ENCODE measurements at regions not wholly inside any gene's neighbourhood (a gene's known extent, or its start where the extent isn't known, plus 50 kb on each side); places are given as distances from the start of the nearest gene placed in this dataset.
A peak's percentile ranks its signal among the peaks of the same experiment; 100 is the strongest.
"Not testable (repeated sequence)": the region's sequence is repeated elsewhere in the genome, so short reads cannot be mapped to it uniquely, and the experiment has no call there.

DNA sequence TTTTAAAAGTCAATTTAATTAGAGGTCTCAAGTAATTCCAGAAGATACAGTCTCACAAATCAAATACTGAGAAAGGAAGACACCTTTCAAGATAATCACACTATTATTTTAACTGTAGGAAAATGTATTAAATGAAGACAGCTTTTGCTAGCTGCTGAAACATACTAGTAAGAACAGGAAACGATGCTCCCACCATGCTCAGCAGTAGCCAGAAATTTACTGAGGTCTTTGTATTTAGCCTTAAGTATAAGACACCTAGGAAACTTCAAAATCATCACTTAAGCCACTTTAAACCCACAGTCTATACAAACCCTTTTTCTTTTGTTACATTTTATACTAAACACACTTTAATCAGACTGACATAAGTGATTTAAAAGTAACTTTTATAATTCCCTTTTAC, 72.7 kb upstream of the NPIPB12 start:
- intact Hi-C loops (cut with DNase I); DNase-seq (ENCODE audit: low spot score): not testable (repeated sequence)

GRCh38 chr16:29581764-29582163, 75.6 kb upstream of the NPIPB12 start:
- intact Hi-C loops (cut with DNase I); DNase-seq (ENCODE audit: low spot score): not testable (repeated sequence)

GRCh38 chr16:29591919-29592318, 71.1 kb upstream of the SPN start:
- intact Hi-C loops (cut with DNase I); DNase-seq (ENCODE audit: low spot score): not testable (repeated sequence)

DNA sequence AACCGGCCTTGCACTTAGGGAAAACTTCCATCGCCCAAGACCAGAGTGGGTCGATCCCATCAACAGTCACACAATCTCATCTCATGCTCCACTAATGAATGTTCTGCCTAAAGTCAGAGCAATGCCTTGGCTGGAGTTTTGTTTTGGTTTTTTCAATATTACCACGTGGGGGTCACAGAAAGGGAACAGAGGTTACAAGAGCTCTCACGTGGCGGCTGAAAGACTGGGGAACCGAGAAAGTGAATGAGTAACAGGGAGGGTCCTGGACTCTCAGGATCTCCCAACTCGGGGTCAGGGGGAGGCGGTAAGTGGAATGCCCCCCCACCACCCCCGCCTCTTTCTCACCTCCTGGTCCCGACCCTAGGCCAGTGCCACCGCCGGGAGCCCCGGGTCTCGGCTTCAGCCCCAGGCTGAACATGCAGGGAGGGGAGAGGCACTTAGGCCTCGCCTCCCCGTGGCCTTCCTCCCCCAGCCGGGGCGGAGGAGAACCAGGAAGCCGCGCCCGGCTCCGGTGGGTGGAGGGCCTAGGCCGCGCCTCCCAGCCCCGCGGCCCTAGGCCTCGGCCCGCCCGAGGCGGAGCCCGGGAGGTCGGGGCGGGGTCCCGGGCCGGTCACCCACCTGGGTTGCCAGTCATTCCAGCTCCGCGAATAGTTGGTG, 68.7 kb upstream of the SPN start:
- DNase-seq (ENCODE audit: low spot score); intact Hi-C loops (cut with DNase I): not testable (repeated sequence)

GRCh38 chr16:29594926-29595838, 67.9 kb upstream of the SPN start:
- intact Hi-C loops (cut with DNase I), result not testable (repeated sequence)
- DNase-seq (ENCODE audit: low spot score), result peak; percentile 97

DNA sequence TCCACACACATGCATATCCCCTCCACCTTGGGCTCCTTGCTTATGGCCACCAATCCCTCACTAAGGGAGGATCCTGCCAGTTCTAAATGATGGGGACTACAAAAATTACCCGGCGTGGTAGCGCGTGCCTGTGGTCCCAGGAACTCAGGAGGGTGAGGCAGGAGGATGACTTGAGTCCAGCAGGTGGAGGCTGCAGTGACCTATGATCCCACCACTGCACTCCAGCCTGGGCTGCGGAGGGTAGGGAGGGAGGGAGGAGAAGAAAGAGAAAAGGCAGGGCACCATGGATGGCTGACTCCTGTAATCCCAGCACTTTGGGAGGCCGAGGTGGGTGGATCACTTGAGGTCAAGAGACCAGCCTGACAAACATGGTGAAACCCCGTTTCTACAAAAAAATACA, 66.0 kb upstream of the SPN start:
- intact Hi-C loops (cut with DNase I); DNase-seq (ENCODE audit: low spot score): not testable (repeated sequence)

GRCh38 chr16:29600111-29601000, 62.7 kb upstream of the SPN start:
- DNase-seq (ENCODE audit: low spot score); intact Hi-C loops (cut with DNase I): not testable (repeated sequence)

DNA sequence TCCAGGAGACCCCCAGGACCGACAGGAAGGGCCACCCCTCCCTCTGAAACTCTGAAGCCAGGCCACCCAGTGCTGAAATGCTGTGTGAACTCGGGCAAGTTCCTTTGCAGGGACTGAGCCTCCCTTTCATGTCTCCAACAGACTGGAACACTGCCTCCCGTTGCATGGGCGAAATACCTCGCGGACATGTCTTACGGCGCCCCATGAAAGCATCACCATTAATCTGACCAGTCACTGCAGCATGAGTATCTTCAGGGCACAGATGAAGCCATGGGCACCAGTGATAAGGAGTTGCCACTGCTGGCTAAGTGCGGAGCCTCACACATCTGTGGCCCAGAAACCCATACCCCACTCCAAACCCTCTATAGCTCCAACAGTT, 60.8 kb upstream of the SPN start:
- DNase-seq (ENCODE audit: low spot score), result not testable (repeated sequence)

GRCh38 chr16:29602683-29603088, 60.4 kb upstream of the SPN start:
- intact Hi-C loops (cut with DNase I); DNase-seq (ENCODE audit: low spot score): not testable (repeated sequence)

More for the DNA sequence above, 60.8 kb upstream of the SPN start:
- intact Hi-C loops (cut with DNase I), result not testable (repeated sequence)

DNA sequence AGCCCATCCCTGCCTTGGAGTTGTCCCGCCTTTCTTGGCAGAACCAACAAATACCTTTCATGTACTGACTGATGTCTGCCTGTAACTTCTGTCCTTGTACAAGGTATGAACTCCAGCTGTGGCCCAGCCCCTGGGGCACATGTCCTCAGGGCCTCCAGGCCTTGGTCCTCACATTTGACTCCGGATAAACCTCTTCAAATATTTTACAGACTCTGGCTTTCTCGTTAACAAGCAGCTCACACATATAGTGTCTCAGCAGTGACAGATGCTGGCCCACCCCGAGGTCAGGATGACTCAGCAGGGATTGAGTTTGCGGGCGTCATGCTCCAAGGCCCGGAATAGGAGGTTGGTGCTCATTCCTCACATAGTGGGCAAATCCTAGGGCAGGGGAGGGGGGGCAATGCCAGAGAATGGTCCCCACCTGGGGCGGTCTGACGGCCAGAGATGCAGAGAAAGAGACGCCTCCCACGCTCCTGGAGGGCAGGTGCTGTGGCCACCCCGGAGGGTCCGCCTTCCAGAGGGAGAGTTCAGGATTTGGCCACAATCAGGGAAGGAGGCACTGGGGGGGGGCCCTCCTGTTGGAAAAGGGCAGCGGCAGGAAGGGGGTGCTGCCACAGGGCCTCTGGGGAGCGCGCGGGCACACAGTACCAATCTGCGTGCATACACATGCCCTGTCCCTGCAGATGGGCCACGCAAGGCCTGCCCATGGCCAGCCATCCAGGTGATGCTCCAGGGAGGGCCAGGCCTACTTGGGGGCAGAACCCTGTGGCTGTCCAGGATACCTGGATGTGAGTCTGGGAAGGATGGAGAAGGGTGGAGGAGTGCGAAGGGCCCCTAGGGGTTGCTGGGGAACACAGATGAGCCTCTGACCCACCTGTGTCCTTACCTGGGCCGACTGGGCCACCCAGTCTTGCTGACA, 58.2 kb upstream of the SPN start:
- DNase-seq (ENCODE audit: low spot score); intact Hi-C loops (cut with DNase I): not testable (repeated sequence)

DNA sequence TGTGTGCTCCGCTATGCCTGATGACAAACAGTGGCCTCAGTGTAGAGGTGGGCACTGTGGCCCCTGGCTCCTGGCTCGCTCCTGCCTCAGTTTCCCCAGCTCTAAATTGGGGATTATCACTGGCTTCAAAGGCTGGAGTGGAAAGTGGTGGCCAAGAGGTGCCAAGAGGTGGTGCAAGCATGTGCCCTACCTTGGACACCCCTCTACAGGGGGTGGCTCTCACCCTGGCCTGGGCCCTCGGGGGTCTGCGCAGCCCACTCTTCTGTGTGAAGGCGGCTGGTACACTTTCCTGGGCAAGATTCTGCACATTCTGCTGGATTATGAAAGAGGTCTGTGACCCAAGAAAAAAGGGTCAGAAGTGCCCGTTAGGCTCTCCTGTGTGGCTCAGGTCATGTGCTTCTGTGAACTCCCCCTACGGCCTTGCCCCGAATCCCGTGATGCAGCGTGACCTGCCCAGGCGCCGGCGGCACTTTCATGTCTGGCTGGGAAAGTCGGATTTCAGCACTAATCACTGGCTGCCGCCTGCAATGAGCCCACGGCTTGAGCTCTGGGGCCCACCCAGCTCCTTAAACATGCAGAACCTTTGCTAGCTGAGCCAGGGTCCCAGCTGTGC, 57.3 kb upstream of the SPN start:
- intact Hi-C loops (cut with DNase I); DNase-seq (ENCODE audit: low spot score): not testable (repeated sequence)

DNA sequence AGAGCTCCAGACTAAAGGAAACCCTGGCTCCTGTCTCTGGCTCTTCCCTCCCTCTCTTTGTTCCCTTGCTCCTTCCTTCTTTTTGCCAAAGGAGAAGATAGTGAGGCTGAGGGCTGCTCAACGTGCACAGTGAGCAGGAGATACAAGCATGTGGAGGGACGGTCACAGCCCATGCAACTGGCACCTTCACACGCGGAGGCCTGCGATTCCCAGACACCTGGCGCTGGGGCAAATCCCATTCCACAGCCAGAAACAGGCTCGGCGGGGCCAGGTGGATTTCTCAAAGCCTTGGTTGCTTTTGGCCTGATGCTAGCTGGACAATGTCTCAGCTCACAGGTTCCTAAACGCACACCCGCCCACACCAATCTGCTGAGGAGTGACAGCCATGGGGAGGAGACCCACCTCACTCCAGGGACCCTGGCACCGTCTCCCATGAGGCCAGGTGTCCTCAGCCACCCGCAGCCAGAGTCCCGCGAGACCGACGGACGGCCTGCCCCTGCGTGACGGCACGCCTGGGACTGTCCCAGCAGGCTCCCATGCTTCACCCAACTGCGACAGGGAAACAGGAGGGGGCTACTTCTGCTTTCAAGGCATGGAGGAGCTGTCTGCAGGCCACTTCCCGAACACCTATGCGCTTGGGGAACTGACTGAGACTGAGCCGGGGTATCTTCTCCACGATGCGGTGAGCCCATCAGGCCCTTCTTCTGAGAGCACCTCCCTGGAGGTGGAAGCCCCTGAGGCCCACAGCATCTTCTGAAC, 56.2 kb upstream of the SPN start:
- intact Hi-C loops (cut with DNase I); DNase-seq (ENCODE audit: low spot score): not testable (repeated sequence)

DNA sequence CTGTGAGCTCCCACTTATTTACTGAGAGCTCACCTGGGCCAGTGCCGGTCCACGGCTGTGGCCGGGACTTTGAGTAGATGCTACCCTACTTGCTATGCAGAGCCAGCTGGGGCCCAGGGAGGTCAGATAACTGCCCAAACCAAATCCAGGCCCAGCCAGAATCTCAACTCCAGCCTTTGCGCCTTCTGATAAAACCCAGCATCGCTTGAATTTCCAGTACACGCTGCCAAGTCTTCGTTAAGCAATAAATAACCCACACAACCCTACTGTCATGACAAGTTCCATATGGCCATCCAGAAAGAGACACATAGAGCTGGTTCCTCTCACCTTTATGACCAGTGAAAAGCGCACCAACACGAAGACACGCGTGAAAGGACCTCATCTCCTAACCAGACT, 55.6 kb upstream of the SPN start:
- intact Hi-C loops (cut with DNase I); DNase-seq (ENCODE audit: low spot score): not testable (repeated sequence)

- DNase-seq (ENCODE audit: low spot score); intact Hi-C loops (cut with DNase I): not testable (repeated sequence)
Observed at GRCh38 chr16:29612381-29613306, 50.4 kb upstream of the SPN start.
